Left ventricle myocardium superior (tissue), 1 donor: ENCODE measurements at regions not wholly inside any gene's neighbourhood (a gene's known extent, or its start where the extent isn't known, plus 50 kb on each side); places are given as distances from the start of the nearest gene placed in this dataset.
"Not testable (repeated sequence)": the region's sequence is repeated elsewhere in the genome, so short reads cannot be mapped to it uniquely, and the experiment has no call there.

Experiments
- ATAC-seq: fragments of 200-7000 bp; cut with Tn5 transposase; one replicate; pipeline ENCODE4 v1.9.1; 2020; ENCODE audit warnings: mild to moderate bottlenecking, moderate library complexity
- DNase-seq: peaks from one replicate; pipeline ENCODE4 v3.0.0-alpha.2; 2020
- intact Hi-C: fragments of 100-400 bp; cut with micrococcal nuclease; formaldehyde crosslinking; loops from one replicate; pipeline ENCODE4 v1.11.0; 2022
- donor health status: DM: no; HTN: yes; CAD: no; lungs with severe emphysema.

DNA sequence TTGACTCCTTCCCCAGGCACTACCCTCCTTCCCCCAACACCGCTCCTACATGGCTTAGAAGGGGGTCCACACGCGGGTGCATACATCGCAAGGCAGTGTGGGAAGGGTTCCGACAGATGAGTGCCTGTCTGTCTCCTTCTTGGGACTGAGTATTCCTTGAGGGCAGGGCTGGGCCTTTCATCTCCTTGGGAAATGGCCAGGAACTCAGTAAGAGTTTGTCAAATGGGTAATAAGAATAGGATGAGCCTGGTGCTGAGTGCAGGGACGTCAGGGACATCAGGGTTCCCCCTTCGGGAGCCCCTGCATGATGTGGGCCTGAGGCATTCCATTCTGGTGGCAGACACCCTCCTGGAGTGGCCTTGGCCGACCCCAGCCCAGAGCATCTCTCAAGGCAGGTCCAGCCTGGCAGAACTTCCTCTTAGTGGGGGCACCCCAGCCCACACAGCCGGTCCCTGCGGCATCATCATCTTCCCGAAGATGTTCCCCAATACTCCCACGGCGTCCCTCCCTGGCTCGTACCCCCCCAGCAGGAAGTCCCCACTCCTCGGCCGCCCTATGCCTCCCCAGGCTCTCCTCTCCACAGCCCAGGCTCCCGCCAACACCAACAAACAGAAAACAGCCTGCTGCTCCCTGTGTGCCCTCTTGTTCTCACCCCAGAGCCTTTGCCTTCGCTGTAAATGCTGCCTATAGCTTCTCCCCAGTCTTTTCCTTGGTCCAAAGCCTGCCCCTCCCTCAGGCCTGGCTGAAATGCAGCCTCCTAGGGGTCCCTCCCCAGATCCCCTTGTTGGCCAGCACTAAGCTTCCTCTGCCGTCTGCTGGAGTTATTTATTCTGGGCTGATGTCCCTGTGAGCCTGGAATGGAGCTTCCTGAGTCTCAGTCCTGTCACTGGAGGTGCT, 67.5 kb upstream of the LCTL start:
- intact Hi-C loops, result no loop called here
- ATAC-seq, result no peak
- DNase-seq, result no peak

DNA sequence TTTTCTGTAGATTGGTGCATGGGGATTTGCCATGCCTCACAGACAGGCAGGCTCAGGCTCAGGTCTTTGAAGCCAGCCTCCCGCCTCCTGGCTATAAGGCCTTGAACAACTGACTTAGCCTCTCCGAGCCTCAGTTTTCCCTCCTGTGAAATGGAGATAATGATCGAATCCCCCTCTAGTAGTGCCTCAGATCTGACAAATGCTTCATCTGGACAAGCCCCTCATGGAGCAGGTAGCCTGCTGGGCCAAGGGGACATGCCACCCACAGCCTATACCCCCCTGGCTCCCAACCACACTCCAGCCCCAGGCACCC, 68.1 kb upstream of the LCTL start:
- DNase-seq, result no peak
- intact Hi-C loops, result no loop called here
- no peak for ATAC-seq

DNA sequence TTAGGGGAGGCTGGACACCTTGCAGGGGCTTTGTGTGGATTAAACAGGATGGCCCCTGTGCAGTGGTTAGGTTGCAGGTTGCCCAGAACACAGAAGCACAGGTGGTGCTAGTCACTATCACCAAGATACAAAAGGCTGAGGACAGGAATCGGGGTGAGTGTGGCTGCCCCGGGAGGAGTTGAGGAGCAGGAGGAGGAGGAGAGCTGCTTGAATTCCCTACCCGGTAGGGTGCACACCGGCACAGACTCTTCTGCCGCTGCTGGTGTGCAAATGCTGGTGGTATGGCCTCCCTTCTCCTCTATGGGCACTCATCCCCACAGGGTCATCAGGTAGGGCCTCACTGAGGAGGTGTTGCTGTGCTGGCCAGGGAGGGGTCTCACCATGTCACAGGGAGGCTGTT, 67.5 kb upstream of the SMAD6 start:
- intact Hi-C loops, result no loop called here
- ATAC-seq (no peak), DNase-seq (no peak)

DNA sequence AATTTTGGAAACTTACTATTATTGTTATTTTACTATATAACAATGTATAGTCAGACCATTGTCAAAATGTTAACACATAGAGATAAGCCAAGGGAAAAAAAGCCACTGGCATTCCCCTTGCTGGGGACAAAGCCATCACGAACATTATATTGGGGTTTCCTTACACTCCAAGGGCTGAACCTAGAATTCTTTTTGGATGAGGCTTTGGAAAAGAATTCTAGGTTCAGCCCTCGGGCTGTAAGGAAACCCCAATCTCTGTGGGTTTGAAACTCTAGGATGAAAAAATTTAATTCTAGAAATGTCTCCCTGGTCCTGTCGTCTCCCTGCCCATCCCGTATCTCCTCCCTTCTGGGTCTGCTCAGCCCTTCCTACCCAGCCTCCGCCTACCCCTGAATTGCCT, 67.0 kb upstream of the SMAD6 start:
- intact Hi-C loops, result no loop called here
- ATAC-seq, result no peak
- DNase-seq, result no peak

DNA sequence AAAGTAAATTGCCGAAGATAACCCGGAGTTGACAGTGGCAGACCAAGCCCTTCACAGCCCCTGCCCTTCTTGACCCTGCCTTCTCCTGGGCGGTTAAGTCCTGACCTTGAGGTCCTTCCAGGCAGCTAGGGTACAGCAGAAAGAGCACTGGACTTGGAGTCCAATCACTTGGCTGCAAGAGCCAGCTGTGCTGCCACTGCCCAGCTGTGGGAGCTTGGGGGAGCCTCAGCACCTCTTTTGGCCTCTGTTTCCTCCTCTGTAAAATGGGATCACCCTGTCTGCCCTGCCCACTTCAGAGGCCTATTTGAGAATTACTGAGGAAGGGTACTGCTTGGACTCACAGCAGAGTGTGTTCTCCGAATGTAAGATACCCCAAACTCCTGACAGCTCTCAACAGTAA, 66.2 kb upstream of the SMAD6 start:
- intact Hi-C loops, result no loop called here
- DNase-seq (no peak), ATAC-seq (no peak)

- DNase-seq, ATAC-seq, intact Hi-C loops: not testable (repeated sequence)
Measured at GRCh38 chr15:66637044-66637443, 65.0 kb upstream of the SMAD6 start.

- DNase-seq (no peak), ATAC-seq (no peak)
- intact Hi-C loops, result no loop called here
Measured at GRCh38 chr15:66638377-66638776, 63.7 kb upstream of the SMAD6 start.

DNA sequence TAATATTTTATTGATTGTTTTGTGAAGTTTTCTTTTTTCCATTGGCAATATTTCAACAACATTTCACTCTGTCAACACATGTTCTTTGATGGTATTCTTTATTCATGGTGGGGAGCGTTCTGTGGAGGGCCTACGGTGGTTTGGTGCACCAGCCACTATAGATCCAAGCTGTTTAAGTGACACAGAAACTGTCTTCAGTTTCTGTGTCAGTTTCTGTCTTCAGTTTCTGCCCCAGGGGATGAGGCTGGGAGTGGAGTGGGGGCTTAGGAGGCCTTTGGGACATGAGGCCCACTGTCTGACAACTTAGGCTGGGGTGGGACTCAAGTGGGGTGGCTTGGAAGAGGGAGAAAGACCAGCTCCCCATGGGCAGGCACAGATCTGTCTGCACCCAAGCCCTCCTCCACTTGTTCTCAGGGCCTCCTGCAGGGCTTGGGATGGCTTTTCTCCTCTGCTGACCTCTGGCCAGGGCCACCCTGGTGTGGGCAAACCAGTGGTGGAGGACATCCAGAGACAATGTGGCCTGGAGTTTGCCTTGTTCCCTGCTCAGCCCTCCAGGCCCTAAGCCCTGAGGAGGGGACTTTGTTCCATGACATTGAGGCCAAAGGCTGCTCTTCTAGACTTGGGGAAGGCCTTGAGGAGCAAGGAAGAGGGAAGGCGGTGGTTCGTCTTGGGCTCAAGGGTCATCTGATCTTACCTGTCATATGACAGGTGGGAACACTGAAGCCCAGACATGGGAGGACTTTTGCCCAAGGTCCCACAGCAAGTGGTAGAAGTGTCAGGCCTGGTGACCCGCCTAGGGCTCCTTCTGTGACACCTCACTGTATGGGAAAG, 60.3 kb upstream of the SMAD6 start:
- intact Hi-C loops, result no loop called here
- ATAC-seq (no peak), DNase-seq (no peak)

- DNase-seq, result no peak
- intact Hi-C loops, result no loop called here
- ATAC-seq, result peak; percentile 19
Measured at GRCh38 chr15:66642514-66642913, 59.5 kb upstream of the SMAD6 start.

GRCh38 chr15:66643033-66643432, 59.0 kb upstream of the SMAD6 start:
- no peak for ATAC-seq
- intact Hi-C loops, result no loop called here
- no peak for DNase-seq

DNA sequence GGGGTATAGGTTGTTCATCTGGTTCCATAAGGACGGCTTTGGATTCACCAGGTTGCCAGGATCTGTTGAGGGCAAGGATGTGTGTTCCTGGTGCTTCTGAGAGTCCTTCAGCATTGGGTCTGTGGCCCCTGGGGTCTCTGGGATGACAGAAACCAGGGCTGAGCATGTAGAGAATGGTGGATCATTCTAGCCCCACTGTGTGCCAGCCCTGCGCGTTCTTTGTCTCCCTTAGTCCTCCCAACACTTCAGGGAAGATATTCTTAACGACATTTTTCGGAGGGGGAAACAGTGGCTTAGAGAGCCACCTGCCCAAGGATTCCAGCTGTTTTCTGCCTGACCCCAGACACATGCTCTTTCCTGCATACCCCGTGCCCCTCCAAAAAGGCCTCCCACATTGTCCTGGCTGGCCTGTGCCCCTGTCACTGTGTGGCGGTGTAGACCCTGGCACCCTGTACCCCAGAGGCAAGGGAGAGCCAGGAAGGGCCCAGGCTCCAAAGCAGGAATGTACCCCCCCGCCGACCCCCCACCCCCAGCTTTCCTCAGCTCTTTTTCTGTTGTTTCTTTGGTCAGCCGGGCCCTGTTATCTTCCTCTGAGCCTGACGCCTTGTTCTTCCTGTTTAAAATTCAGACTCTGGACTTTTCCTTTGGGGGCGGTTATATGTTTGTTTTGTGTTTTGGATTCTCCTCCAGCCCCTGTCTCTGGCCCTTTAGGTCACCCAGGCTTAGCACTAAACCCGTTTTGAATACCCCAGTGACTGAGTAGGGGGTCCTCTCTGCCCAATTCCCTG, 57.8 kb upstream of the SMAD6 start:
- ATAC-seq (no peak), DNase-seq (no peak)
- intact Hi-C loops, result no loop called here

DNA sequence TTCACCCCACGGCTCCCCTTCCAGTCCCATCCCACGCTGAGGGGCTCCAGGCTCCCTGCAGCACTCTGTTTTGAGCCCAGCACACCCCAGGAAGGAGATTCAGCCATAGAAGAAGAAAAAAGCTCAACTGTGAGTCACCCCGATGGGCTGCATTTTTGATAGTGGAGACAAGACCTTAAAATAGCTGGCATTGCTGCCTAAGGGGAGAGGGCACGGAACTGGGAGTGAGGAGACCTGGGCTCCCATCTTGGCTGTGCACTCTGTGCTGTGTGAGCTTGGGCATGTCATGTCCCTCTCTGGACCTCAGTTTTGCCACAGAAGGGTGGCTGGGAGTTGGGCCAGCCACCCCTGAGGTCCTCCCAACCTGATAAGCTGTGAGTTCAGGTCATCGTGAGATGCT, 57.2 kb upstream of the SMAD6 start:
- ATAC-seq (no peak), DNase-seq (no peak)
- intact Hi-C loops, result no loop called here

DNA sequence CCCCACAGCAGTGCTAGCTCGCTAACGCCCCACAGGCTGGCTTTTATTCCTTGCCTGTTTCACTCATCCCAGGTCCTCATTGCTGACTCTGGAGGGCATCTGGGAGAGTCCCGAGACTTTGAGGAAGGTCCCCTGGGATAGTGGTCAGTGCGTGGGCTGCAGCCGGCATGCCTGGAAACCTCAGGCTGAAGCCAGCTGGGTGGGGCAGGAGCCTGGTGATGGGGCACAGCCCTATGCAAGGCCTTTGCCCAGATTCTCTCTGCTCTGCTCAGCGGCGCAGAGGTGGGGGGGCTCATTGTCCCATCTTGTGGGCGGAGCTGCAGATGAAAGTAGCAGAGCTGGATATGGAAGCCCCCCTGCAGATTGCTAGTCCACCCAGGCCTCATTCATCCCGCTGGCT, 55.7 kb upstream of the SMAD6 start:
- DNase-seq, result no peak
- no peak for ATAC-seq
- intact Hi-C loops, result no loop called here

DNA sequence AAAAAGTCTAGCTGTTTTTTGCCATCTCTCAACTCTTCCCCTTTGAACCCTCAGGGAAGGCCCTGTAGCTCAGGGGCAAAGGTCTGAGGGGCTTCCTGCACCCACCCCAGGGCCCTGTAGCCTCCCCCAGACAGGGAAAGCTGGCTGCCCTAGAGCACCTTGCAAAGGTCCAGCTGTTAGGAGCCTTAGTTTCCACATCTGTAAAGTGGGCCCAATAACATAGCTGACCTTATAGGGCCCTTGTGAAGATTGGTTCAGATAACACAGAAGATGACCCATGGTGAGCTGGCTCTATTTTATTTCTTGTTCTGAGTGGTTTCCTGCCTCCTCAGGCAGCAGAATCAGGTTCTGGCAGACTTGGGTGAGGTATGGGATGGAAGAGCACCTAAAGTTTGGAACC, 55.2 kb upstream of the SMAD6 start:
- intact Hi-C loops, result no loop called here
- DNase-seq (no peak), ATAC-seq (no peak)

GRCh38 chr15:66647358-66647757, 54.7 kb upstream of the SMAD6 start:
- DNase-seq, result peak; percentile 75
- ATAC-seq, result peak; percentile 79
- intact Hi-C loops, result no loop called here

DNA sequence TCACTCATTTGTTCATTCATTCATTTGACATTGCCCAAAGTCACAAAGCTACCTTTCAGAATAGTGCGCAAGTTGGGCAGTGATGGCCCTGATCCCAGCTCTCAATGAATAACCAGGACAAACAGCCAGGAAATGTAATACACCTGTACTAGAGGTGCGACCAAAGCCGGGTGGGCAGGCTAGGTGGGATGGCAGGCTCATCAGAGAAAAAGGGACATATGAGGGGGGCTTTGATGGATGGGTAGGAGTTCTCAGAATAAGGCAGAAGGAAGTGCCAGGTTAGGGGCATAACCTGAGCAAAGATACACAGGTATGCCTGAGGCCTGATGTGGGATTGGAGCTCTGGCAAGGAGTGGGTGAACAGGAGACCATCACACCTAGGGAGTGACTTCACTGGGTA, 53.4 kb upstream of the SMAD6 start:
- ATAC-seq, result no peak
- DNase-seq, result no peak
- intact Hi-C loops, result no loop called here

DNA sequence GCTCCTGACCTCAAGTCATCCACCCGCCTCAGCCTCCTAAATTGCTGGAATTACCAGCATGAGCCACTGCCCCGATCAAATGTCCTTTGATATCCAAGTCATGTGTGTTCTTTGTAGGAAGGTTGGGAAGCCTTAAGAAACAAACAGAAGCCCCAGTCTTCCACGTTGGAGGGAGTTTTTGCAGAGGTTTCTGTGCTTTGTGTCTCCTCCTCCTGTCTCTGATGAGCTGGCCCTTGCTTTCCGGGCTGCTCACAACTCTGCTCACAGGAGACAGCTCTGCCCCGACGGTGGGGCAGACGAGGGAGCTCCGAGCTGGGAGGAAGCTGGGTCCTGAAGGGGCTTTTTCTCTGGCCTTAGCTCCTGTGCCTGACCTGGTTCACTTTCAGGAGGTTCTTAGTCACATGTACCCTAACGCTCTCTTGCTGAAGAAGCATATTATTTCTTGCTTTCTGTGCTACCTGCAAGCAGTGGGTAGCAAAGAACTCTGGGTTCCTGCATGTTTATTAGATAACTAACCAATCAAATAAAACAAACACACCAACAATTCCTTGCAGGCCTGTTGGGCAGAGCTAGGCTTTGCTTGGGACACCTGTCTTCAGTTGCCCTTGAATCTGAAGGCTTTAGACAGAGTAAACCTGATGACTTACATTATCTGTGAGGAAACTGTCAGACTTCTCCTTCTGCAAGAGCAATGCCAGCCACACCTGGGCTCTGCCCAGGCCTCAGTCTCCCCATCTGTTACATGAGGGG, 52.6 kb upstream of the SMAD6 start:
- ATAC-seq, result no peak
- intact Hi-C loops, result no loop called here
- no peak for DNase-seq

DNA sequence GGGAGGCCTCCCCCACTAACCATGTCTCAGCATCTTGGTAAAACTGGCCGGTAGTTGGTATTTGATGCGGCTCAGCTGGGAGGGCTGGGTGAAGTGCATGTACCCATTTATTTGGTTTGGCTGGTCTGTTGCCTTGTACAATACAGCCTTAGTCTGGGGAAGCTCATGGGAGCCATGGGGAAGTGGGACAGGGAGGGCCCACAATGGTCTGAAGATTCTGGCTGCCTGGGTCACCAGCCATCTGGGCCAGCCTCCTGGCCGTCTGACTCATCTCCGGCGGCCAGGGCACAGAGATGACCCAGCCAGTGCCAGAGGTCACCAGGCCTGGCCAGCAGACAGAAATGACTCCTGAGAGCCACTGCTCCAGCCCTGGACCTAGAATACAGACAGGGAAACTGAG, 51.6 kb upstream of the SMAD6 start:
- DNase-seq, result peak; percentile 59
- peak; percentile 35 for ATAC-seq
- intact Hi-C loops, result no loop called here

DNA sequence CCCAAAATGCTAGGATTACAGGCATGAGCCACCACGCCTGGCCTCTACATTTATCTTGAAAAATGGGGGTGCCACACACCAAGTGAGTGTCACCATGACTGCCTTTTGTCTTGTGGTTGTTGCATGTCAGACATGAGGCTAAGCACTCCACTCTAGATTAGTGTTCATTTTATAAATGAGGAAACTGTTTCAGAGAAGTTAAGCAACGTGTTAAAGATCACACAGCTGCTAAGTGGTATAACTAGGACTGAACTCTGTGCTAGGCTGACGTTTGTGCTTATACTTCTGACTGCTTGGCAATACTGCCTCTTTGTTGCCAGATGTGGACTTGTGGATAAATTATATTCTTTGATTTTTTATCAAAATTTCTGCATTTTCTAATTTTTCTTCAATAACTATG, 50.8 kb upstream of the SMAD6 start:
- DNase-seq (no peak), ATAC-seq (no peak)

More for the DNA sequence above, 50.8 kb upstream of the SMAD6 start:
- intact Hi-C loops, result no loop called here
